Ramos (cell line): ENCODE measurements at regions not wholly inside any gene's neighbourhood (a gene's known extent, or its start where the extent isn't known, plus 50 kb on each side); places are given as distances from the start of the nearest gene placed in this dataset.
"Not testable (repeated sequence)": the region's sequence is repeated elsewhere in the genome, so short reads cannot be mapped to it uniquely, and the experiment has no call there.

Experiments used
- in situ Hi-C: fragments of 300-500 bp; cut with MboI; formaldehyde crosslinking; loops from one replicate; pipeline ENCODE4 v1.14.3; 2022; ENCODE audit warnings: low sequenced_read_pairs; ENCODE audit not compliant: unreplicated experiment

DNA sequence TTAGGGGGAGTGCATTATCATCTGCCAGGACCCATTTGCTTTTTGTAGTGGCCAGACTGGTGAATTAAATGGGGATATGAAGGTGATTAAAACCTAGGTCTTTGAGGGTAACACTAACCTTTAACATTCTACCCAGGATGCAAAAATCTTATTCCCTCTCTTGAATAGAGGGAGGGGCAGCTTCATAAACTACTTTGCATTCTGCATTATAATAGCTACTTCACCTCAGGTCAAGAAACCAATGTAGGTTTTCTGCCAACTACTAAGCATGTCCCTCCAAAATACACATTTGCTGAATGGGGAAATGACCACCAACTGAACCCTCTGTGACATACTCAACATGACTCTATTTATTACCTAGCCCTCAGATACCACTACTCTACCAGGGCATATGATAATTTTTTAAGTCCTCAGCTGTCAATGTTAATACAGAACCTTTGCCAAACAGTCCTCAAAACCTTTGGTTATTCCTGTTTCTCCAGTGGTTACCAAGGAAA, 477.6 kb upstream of the CD180 start:
- in situ Hi-C loops = no loop called here

DNA sequence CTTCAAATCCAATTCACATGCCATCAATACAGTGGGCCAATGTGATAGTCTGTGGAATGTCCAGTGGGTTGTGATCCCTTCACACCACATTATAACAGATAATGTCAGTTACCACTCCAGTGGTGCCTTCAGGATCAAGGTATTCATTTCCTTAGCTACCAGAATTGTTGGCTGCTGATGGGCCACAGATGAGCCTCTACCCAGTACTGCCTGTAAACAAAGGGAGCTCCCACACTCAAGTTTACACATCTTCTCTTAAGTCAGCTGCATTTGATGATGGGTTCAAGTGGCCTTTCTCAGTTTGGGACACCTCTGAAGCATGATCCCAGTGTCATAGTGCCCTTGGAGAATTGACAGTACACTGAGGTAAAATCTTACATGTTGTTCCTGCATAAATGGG, 477.0 kb upstream of the CD180 start:
- in situ Hi-C loops = no loop called here

DNA sequence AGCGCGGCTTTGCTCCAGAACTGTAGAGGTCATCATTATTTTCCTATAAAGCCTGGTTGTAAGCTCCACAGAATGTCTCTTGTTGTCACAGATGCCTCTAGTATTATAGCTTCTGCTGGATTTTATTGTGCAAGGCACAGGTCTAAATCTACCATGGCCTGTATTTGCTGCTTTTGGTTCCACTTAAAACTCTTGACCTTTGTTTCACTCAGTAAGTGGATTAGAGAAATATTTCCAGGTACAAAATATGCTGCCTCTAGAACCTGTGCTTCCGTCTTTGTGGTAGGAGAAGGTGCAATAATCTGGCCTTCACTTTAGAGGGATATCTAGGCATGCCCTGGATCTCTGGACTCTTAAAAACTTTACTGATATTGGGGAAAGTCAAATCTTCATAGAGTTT, 476.6 kb upstream of the CD180 start:
- in situ Hi-C loops = no loop called here

DNA sequence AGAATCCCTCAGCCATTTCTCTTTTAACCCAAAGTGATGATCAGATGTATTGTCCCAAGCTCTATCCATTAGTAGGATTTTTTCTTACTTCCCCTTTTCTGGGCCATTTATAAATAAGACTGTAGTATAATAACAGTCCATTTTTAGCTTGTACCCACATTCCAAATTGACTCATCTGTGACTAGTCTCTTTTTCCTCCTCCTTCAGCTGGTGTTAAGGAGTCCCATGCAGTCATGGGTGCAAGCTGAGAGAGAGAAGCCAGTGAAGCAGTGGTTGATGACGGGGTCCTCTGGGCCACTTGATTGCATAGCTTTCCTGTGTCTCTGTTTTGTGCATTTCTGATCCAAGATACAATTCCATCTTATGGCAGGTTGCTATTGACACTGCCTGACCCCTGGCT, 476.0 kb upstream of the CD180 start:
- in situ Hi-C loops = no loop called here

DNA sequence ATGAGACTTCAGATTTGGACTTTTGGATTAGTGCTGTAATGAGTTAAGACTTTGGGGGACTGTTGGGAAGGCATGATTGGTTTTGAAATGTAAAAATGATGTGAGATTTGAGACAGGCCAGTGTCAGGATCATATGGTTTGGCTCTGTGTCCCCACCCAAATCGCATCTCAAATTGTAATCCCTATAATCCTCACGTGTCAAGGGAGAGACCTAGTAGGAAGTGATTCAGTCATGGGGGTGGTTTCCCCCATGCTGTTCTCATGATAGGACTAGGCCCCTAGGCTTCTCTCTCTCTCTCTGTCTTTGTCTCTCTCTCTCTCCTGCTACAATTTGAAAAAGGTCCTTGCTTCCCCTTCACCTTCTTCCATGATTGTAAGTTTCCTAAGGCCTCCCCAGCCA, 473.3 kb upstream of the CD180 start:
- in situ Hi-C loops = no loop called here

DNA sequence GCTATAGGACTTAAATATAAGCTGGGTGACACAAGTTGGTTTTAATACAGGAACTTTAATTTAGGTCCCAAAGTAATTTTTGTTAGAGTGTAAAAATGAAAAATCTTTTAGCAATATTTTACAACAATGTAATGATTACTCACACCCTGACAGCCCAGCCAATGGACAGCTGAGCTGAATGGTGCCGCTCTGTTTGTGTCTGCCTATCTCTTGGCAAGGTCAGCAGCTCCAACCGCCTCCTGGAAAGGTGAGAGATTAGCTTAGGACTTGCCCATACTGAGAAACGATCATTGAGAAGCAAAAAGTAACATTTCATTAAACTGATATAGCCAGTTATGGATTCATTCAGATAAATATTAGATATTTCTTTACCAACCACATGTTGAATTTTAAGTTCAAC, 463.6 kb upstream of the CD180 start:
- in situ Hi-C loops = no loop called here

DNA sequence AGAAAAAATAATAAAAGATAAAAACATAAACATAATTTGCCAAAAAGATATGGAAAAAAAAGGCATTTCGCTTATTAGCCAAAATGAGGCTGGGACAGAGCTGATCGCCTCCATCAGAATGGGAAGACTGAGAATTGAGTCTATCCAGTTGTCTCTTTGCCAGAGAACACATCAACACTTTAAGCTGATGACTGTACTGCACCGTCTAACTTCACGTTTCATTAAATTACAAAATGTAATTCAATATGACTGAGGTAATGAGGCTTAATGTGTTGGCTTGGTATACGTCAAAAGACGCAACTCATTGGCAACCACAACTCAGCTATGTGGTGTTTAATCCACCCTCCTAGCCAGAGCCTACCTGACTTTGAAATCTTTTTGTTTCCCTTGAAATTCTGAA, 462.7 kb upstream of the CD180 start:
- in situ Hi-C loops = no loop called here

DNA sequence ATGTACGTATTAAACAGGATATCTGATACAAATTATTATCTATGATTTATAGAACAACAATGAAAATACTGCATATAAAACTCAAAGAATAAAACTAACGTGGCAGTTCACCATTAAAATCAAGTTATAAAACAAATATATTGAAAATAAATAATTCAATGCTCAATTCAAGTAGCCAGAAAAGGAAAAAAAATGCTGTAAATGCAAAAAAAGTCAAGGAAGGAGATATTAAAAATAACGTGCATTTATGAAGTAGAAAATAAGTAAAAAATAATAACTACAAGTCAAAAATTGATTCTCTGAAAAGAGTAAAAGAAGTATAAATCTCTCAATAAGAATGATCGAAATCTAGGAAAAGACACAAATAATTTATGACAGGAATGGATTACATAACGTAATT, 460.5 kb upstream of the CD180 start:
- in situ Hi-C loops = no loop called here

DNA sequence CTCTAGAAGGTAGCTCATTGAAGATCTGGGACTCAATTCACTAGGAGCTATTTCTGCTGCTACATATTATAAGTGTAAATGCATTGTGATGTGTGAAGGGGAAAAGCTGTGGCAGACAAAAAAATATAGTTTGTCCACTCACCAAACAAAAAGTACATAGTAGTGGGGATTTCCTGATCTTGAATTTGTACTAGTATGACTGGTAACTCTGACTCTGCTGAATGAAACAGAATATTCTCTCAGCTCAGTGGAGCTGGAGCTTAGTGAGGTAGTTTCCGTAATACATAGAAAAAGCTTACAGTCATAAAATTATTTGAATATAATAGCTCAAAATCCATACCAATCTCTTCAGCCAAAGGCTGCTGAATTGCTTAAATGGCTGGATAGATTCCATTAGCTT, 455.6 kb upstream of the CD180 start:
- in situ Hi-C loops = no loop called here

DNA sequence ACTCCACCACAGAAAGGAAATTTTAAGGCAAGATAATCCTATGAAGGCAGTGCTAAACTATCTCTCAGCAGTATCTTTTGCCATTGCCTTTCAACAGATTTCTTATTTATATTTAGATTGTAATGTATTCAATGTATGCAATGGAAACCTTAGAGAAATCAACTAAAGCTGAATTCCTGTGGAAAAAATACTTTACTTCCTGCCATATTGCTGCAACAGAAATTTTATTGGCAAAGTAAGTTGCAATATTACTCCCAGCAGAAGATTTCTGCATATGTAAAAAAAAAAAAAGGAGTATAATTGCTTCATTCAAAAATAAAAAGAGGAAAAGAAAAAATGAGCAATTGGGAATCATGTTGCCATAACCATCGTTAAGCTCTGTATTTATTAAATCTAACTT, 454.6 kb upstream of the CD180 start:
- in situ Hi-C loops = no loop called here

DNA sequence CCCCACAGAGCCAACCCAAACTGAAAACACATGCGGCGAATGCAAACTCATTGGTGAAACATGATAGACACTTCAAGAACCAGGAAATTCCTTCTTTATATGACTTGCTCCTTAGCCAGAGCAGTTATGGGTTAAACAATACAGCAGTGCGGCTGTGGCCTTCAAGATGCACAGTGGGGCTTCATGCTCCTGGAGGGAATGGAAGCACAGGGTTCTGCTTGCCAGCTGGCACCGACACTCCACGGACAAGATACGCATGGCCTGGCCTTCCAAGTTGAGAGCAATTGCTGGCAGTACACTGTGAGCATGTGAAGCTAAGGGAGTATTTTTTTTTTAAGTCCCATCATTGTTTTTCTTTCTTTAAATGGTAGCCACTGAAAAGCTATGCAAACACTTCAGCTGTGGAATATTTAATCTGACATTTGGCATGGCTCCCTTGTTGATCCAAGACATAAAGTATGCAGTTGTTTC, 451.6 kb upstream of the CD180 start:
- in situ Hi-C loops = no loop called here

DNA sequence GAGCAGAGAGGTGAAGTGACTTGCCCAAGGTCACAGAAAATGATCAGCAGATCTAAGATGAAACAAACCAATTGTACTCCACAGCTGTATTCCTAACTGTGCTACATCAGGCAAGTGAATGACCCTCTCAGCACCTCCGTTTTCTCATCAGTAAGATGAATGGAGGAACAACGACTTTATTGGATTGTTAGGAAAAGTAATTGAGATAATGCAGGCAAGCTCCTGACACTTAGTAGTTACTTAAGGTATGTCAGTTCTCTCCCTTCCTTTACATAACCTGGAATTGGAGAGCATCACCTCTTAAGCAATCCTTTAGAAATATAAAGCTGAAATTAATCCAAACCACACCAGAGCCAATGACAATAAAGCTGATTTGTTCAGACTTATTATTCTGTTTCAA, 451.2 kb upstream of the CD180 start:
- in situ Hi-C loops = no loop called here

DNA sequence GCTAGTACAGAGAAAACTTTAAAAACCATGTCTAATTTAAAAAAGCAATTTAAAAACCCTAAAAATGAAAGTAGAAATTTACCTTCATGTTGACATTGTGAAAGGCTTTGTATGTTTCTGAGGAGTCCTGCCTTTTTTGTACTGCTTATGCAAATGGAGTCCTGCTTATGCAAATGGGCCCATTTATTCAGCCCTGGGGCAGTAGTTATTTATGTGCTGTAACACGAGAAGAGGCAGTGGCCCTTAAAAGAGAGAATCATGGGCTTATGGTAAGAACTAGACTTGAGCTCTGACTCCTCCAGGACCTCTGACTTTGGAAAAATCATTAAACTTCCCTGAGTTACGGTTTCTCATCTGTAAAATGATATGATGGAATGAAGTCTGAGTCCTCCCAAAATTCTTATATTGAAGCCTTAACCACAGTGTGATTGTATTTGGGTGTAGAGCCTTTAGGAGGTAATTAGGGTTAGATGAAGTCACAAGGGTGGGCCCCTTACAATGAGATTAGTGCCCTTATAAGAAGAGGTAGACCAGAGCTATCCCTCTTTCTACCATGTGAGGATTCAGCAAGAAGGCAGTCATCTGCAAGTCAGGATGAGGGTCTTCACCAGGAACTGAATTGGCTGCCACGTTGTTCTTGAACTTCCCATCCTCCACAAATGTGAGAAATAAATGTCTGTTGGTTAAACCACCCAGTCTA, 447.8 kb upstream of the CD180 start:
- in situ Hi-C loops = no loop called here

DNA sequence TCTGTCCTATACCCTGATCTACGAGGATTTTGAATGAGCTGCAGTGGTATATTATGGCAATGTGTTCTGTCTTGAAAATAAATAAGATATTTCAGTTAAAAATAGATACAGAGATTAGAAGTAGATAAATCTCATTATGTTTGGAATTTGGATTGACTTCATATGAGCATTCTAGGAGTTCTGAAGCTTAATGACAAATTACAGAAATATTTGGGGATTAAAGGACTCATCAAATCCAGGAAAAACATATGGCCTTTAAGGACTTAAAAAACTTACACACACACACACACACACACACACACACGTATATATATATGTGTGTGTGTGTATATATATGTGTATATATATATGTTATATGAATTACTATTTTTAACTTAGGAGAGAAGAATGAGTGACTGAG, 446.9 kb upstream of the CD180 start:
- in situ Hi-C loops = no loop called here

DNA sequence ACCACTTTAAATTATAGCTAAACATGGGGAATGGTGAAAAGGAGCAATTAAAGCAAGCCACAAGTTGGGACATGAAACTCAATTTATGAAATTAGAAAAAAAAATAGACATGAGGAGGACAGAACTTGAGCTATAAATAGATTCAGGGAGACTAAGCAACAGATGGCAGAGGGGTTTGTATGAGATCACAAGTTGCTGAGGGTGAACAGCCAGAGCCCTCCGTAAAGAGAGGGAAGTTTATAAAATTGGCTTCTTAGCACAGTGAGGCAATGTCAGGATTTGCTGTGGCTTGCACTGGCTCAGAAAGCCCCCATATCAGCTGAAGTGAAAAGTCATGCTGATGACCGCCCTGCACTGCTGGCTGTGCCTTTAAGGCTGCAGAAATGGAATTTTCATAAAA, 443.4 kb upstream of the CD180 start:
- in situ Hi-C loops = no loop called here

DNA sequence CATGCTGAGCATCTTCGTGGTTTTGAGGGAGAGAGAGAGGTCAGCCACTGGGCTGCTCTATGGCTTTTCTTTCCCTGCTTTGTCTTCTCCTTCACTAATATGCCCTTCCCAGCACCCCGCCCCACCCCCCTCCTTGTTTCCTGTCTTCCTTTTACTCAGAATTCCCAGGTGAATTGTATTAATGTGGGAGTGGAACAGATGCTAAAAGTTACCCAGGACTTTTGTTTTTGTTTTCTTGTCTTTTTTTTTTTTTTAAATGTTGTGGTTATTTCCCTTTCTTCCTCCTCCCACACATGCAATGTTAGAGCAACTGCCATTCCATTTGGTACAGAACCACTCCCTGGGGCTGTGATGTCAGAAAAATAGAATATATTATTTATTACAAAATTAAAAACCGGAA, 442.7 kb upstream of the CD180 start:
- in situ Hi-C loops = no loop called here

DNA sequence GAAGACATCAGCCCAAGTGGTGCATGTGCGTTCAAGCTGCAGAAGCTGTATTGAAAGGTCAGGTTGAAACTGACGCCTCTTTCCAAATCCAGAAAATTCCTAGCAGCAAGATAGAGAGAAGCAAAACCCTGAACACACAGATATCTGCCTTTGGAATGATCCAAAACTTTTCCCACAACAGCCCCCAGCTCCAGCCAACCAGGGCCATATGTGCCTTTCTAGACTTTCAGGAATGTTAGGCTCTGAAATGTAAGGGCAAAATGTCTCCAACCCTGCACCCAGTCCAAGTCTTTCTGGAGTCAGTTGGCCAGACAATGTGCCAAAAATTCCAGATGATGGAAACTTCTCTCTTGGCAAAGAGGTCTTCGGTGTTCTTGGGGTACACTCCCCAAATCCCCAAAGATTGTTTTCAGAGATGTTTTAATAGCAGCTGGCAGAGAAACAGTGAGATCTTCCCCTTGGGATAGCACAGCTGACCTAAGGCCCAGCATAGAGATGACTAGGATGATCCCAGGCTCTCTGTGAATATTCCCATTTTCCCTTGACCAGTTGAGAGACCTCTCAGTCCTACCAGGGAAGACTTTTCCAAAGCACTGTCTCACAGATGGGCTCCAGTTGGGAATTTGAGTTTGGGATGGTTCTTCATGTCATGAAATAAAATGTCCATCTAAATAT, 440.4 kb upstream of the CD180 start:
- in situ Hi-C loops = no loop called here

DNA sequence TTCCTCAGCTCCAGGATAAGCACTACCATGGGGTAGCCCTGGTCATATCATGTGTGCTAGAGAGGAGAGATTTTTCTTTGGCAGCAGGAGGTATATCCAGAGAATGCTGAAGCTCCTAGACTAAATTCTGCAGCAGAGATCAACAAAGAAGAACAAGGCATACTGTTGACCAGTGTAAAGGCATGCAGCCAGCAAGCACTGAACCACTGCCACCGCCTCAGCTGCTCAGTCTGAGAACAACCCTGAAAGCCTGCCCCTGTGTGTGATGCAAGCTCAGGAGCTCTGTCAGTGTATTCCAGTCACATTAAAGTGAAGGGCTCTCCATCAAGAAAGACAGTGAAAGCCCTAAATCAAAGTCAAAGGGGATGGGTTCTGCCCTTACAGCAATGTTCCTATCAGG, 439.5 kb upstream of the CD180 start:
- in situ Hi-C loops = no loop called here

DNA sequence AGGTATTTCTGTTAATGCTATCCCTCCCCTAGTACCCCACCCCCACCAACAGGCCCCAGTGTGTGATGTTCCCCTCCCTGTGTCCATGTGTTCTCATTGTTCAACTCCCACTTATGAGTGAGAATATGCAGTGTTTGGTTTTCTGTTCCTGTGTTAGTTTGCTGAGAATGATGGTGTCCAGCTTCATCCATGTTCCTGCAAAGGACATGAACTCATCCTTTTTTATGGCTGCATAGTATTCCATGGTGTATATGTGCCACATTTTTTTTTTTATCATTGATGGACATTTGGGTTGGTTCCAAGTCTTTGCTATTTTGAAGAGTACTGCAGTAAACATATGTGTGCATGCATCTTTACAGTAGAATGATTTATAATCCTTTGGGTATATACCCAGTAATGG, 430.5 kb upstream of the CD180 start:
- in situ Hi-C loops = not testable (repeated sequence)

DNA sequence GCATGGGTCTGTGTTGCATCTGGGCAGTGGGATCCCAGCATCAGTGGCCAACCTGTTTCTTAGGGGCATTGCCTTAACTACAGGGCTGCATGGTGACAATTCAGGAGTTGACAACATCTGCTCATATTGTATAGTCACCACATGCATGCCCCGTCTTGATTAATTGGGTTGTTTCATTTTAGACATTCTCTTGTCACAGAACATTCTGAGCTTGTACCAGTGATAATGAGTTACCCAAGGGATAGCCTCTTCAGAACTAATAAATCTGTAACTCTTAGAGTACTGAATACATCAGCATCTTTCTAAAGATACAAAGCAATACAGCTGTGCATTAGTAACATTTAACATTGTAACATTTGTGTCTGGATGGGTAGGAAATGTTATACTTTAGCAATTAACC, 426.5 kb upstream of the CD180 start:
- in situ Hi-C loops = no loop called here

DNA sequence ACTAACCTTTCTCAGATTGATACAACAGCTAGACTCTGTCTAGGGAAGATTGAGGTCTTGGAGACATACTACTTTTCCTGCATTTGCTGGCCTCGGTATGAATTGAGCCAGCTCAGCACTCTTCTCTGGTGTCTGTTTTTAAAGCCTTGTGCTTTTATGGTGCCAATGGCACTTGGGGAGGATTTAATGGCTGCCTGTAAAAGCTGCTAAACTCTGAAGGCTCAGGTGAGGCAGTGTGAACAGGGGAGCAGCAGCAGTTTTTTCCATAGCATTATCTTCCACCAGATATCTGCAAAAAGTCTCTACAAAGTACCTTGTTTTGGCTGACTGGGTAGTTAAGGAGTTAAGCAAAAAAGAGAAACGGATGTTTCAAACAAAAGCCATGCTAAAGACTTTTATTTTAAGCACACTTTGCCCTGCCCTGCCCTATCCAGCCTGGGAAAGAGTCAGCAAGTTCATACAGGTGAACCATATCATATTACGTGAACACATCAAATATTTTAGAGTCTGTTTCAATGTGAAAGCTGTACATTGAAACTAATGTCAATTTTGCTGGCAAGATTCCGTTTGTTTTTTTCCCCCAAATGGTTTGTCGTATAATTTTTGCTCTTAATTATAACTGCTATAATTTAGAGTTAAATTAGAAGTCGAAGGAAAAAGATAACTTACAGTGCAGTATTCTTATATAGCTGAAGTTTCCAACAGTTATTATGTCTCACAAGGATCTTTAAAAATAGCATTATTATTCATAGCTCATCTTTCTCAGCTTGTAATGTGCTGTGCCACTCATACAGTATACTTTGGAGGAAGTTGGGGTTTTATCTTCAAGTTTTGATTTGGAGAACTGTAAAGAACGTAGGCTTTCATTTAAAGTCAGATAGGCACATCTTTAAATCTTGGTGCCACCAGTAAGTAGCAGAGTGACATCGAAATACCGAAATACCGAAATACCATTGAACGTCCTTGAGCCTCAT, 424.1 kb upstream of the CD180 start:
- in situ Hi-C loops = no loop called here
